Spleen (tissue), 11 donors: ENCODE measurements at regions not wholly inside any gene's neighbourhood (a gene's known extent, or its start where the extent isn't known, plus 50 kb on each side); places are given as distances from the start of the nearest gene placed in this dataset.

Source experiments
- DNase-seq: peaks from one replicate; pipeline ENCODE4 v3.0.0-alpha.2; 2020
- H3K27ac ChIP-seq, 8 donors: fragments of 200-600 bp; sonication (generic) in 7 of 8; 1 replicate in 4 of 8; 2 replicates in 4 of 8; pipeline versions ENCODE4 v1.5.0 to v1.8.0; 2016 to 2021; ENCODE audit warnings: inconsistent platforms in 4 of 8, mild to moderate bottlenecking in 4 of 8, moderate library complexity in 1 of 8
- H3K27me3 ChIP-seq, 7 donors: fragments of 200-600 bp; sonication (generic) in 6 of 7; replicated peaks in 1 of 7; 1 replicate in 4 of 7; 2 replicates in 3 of 7; pipeline versions ENCODE4 v1.5.0 to v1.8.0; 2016 to 2021; ENCODE audit warnings: inconsistent platforms in 3 of 7, mild to moderate bottlenecking in 1 of 7
- H3K36me3 ChIP-seq, 6 donors: fragments of 200-600 bp; sonication (generic) in 5 of 6; 1 replicate in 4 of 6; 2 replicates in 2 of 6; pipeline versions ENCODE4 v1.5.0 to v1.8.0; 2016 to 2021; ENCODE audit warnings: inconsistent platforms in 2 of 6
- H3K4me1 ChIP-seq, 6 donors: fragments of 200-600 bp; sonication (generic) in 5 of 6; 1 replicate in 3 of 6; 2 replicates in 3 of 6; pipeline versions ENCODE4 v1.5.0 to v1.8.0; 2016 to 2021; ENCODE audit warnings: inconsistent platforms in 3 of 6
- H3K4me3 ChIP-seq, 8 donors: fragments of 200-600 bp; sonication (generic) in 7 of 8; 1 replicate in 4 of 8; 2 replicates in 4 of 8; pipeline versions ENCODE4 v1.5.0 to v1.8.0; 2016 to 2021; ENCODE audit warnings: inconsistent platforms in 4 of 8, mild to moderate bottlenecking in 4 of 8, moderate library complexity in 2 of 8
- H3K9me3 ChIP-seq, 8 donors: fragments of 200-600 bp; sonication (generic) in 7 of 8; 1 replicate in 4 of 8; 2 replicates in 4 of 8; pipeline versions ENCODE4 v1.5.0 to v1.8.0; 2016 to 2021; ENCODE audit warnings: inconsistent platforms in 4 of 8
- POLR2A ChIP-seq, 3 donors: fragments of 450-650 bp; IDR thresholded peaks; one replicate each; pipeline ENCODE4 v1.5.1; 2017; ENCODE audit warnings: antibody characterized with exemption in 3 of 3, mild to moderate bottlenecking in 1 of 3
- POLR2AphosphoS5 ChIP-seq, 3 donors: sonication (generic); formaldehyde crosslinking; IDR thresholded peaks; one replicate each; pipeline ENCODE4 v1.5.1; 2017; ENCODE audit warnings: antibody characterized with exemption in 3 of 3
- WGBS, 5 donors: extraction: QIAGEN DNeasy Blood & Tissue Kit in 3 of 5; methylation state at CpG; one replicate each; pipeline versions ENCODE4 v1.1.5 to v1.1.7; 2013 to 2018; 5-methylcytosine and 5-hydroxymethylcytosine counted together
- intact Hi-C: fragments of 100-400 bp; cut with DNase I; formaldehyde crosslinking; loops from one replicate; pipeline ENCODE4 v1.15.0; 2023; ENCODE audit warnings: low total_unique reads
- TF ChIP-seq, protein P1 (sequence below), 11 experiments: fragments of 200-600 bp in 7 of 11; fragments of 450-650 bp in 4 of 11; sonication (generic) in 4 of 11; IDR thresholded peaks in 8 of 11; conservative IDR thresholded peaks in 3 of 11; 1 replicate in 7 of 11; 2 replicates in 4 of 11; pipeline versions ENCODE4 v1.4.0 to v1.8.0; 2016 to 2021; ENCODE audit warnings: antibody characterized with exemption in 11 of 11, inconsistent platforms in 4 of 11, mild to moderate bottlenecking in 1 of 11
- donor health status: healthy with polysubstance abuse.
- donor health status: DM: no; HTN: no; CAD: no; lungs with moderate emphysema.
- donor health status: DM: no; HTN: no; CAD: no.
- donor health status: Bipolar disorder and iron deficiency.
- donor health status: healthy.
- donor health status: DM: no; HTN: no; CAD: no.
- donor health status: DM: yes; HTN: yes; CAD: no.

DNA sequence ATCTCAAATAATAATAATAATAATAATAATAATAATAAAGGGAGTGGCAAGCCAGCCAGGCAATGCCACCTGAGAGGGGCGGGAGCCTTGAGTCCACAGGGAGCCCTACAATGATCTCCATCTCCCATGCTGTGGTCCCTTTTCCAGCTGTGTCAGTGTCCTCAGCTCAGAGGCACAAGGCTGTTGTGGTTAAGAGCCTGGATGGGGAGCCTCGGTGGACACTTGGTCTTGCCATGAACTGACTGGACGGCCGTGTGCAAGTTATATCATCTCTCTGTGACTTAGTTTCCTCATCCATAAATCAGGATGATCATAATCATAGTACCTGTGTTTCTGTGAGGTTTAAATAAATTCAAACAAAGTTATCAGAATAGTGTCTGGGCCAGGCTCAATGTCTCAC, 127.8 kb upstream of the TIAM1 start:
- no peak for TF ChIP-seq POLR2A (IDR thresholded peaks at IDR 0.05)
- no peak for TF ChIP-seq POLR2AphosphoS5 (IDR thresholded peaks at IDR 0.05)
- TF ChIP-seq, protein P1, sequence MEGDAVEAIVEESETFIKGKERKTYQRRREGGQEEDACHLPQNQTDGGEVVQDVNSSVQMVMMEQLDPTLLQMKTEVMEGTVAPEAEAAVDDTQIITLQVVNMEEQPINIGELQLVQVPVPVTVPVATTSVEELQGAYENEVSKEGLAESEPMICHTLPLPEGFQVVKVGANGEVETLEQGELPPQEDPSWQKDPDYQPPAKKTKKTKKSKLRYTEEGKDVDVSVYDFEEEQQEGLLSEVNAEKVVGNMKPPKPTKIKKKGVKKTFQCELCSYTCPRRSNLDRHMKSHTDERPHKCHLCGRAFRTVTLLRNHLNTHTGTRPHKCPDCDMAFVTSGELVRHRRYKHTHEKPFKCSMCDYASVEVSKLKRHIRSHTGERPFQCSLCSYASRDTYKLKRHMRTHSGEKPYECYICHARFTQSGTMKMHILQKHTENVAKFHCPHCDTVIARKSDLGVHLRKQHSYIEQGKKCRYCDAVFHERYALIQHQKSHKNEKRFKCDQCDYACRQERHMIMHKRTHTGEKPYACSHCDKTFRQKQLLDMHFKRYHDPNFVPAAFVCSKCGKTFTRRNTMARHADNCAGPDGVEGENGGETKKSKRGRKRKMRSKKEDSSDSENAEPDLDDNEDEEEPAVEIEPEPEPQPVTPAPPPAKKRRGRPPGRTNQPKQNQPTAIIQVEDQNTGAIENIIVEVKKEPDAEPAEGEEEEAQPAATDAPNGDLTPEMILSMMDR (IDR thresholded peaks at IDR 0.05 in 8 of 11, conservative IDR thresholded peaks at IDR 0.05 in 3 of 11) = no peak
- DNase-seq = no peak
- Histone ChIP-seq H3K4me3 (no peak overlapping the region), H3K4me1 (no peaks in the 10 kb centered on the region), H3K9me3 (peaks cover 0 to 5% (median 0%) of the 10 kb centered on the region in 8 donors), H3K27me3 (no peaks in the 10 kb centered on the region), H3K27ac (no peak overlapping the region), H3K36me3 (no peaks in the 10 kb centered on the region)
- intact Hi-C loops = no loop called here
- 83 to 96% (median 91%) methylated on average over 4 of the region's 4 CpGs for WGBS, 5 donors

DNA sequence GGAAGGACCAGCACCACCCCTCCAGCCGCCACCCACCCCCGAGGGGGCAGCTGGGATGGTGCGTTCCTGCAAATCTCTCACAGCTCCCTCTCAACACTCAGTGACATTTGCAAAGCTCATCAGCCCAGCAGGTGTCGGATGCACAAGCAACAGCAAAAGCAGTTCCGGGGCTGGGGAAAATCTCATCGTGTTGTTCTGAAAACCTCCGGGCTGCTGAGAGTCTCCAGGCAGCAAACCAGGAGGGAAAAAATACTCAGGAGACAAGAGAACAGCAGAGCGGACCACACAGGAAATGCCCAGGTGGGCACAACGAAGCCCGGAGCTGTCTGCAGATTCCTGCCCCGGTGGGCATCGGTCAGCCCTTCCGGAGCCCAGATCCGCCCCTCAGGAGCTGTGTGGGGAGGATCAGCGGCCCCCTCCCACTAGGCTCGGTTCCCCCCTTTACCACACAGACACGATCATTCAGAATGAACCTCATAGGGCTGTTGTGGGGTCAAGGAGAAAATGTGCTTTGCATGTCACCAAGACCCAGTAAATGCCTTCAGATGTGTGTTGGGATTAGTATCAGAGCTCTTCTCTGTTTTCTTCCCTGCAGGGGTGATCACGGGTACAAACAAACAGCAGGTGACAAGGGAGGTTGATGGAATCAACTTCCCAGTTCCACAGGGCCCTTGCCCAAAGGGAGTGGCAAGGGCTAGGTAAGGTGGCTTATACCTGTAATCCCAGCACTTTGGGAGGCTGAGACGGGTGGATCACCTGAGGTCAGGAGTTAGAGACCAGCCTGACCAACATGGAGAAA, 127.0 kb upstream of the TIAM1 start:
- Histone ChIP-seq H3K4me1 (no peaks in the 10 kb centered on the region), H3K9me3 (peaks cover 0 to 5% (median 0%) of the 10 kb centered on the region in 8 donors), H3K36me3 (no peaks in the 10 kb centered on the region), H3K27me3 (no peaks in the 10 kb centered on the region), H3K27ac (no peak overlapping the region), H3K4me3 (no peak overlapping the region)
- DNase-seq = no peak
- WGBS, 5 donors = 70 to 82% (median 77%) methylated on average over 19 of the region's 19 CpGs
- intact Hi-C loops = no loop called here
- TF ChIP-seq POLR2A (IDR thresholded peaks at IDR 0.05) (no peak), POLR2AphosphoS5 (IDR thresholded peaks at IDR 0.05) (no peak)
- TF ChIP-seq, protein P1 (IDR thresholded peaks at IDR 0.05 in 8 of 11, conservative IDR thresholded peaks at IDR 0.05 in 3 of 11) = no peak

DNA sequence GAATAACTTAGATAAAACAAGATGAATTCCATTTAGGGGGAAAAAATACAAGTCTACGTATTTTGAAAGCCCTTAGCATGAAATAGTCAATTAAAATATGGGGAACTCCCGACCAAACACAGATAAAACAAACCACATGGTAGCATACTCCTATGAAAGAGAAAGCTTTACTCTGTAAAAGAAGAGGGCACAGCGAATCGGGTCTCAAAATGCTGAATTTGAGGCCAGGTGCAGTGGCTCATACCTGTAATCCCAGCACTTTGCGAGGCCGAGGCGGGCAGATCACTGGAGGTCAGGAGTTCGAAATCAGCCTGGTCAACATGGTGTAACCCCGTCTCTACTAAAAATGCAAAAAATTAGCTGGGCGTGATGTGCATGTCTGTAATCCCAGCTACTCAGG, 116.9 kb upstream of the TIAM1 start:
- intact Hi-C loops = no loop called here
- H3K36me3 ChIP-seq = no peaks in the 10 kb centered on the region

DNA sequence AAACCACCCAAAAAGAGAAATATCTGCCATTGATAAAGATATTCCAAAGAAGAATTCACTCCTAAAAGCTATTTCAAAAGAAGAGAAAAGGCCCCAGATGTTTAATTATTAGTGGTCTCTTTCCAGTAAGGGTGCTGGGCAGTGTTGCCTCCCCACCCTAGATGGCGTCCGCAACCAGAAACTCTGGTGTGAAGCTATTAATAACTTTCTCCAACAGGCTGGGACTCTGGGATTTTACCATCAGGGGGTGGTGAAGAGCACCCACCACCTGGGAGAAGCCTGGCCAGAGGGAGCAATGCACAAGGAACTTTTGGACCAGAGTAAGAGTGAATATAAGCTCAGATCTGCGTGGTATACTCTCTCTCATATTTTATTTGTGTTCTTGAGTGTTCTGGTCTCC, 115.4 kb upstream of the TIAM1 start:
- Histone ChIP-seq H3K27ac (no peak overlapping the region), H3K4me3 (no peak overlapping the region), H3K9me3 (no peaks in the 10 kb centered on the region), H3K36me3 (no peaks in the 10 kb centered on the region), H3K27me3 (no peaks in the 10 kb centered on the region), H3K4me1 (no peaks in the 10 kb centered on the region)
- DNase-seq = no peak
- TF ChIP-seq, protein P1 (IDR thresholded peaks at IDR 0.05 in 8 of 11, conservative IDR thresholded peaks at IDR 0.05 in 3 of 11) = no peak
- TF ChIP-seq POLR2A (IDR thresholded peaks at IDR 0.05) (no peak), POLR2AphosphoS5 (IDR thresholded peaks at IDR 0.05) (no peak)
- intact Hi-C loops = no loop called here
- 86 to 95% (median 92%) methylated on average over 3 of the region's 3 CpGs for WGBS, 5 donors

More for the DNA sequence above, 116.9 kb upstream of the TIAM1 start:
- no peak for TF ChIP-seq POLR2A (IDR thresholded peaks at IDR 0.05)
- Histone ChIP-seq H3K27me3 (no peaks in the 10 kb centered on the region), H3K4me1 (no peaks in the 10 kb centered on the region), H3K9me3 (no peaks in the 10 kb centered on the region), H3K27ac (no peak overlapping the region), H3K4me3 (no peak overlapping the region)
- no peak for DNase-seq
- WGBS, 5 donors = 70 to 86% (median 80%) methylated on average over 10 of the region's 10 CpGs
